Fibroblast of skin of left biceps (primary cell): ENCODE measurements at regions not wholly inside any gene's neighbourhood (a gene's known extent, or its start where the extent isn't known, plus 50 kb on each side); places are given as distances from the start of the nearest gene placed in this dataset.

Experiments
- DNase-seq, 2 experiments: peaks; one replicate each; pipeline ENCODE4 v3.0.0-alpha.2; 2013; ENCODE audit warnings: low read depth in 2 of 2

DNA sequence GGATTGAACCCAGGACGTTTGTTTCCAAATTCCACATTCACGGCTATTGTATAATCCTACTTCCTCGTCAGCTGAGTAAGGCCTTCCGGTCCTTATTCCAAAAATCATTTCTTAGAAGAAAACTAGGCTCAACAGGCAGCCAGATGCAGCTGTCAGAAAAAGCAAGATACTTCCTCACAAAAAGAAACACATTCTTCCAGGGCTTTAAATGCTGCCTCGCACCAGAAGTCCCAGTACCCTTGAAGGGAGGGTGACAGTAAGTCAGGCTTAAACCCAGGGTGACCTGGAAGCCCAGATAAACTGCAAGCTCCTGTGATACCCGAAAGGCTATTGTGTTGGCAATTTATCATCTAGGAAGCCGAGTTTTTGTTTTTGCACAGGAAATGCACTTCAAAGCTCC lies 414.0 kb downstream of the NFIB start:
- no peak for DNase-seq

DNA sequence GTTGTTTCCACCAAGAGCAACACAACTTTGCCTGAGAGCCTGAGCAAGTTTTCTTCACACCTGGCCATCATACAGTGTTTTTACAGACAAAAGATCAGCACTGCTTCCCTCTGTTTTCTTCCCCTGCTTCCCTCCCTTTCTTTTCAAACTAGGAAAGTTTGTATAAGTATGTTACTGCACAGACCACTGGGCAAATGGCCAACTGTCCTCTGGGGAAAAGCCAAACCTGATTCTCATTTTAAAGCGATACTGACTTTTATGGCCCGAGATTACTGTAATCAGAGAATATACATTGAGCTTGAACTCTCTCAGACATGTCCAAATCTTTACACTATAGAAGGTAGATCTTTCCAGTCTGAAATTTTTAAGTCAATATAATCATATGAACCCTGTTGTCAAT lies 415.0 kb downstream of the NFIB start:
- DNase-seq: no peak

DNA sequence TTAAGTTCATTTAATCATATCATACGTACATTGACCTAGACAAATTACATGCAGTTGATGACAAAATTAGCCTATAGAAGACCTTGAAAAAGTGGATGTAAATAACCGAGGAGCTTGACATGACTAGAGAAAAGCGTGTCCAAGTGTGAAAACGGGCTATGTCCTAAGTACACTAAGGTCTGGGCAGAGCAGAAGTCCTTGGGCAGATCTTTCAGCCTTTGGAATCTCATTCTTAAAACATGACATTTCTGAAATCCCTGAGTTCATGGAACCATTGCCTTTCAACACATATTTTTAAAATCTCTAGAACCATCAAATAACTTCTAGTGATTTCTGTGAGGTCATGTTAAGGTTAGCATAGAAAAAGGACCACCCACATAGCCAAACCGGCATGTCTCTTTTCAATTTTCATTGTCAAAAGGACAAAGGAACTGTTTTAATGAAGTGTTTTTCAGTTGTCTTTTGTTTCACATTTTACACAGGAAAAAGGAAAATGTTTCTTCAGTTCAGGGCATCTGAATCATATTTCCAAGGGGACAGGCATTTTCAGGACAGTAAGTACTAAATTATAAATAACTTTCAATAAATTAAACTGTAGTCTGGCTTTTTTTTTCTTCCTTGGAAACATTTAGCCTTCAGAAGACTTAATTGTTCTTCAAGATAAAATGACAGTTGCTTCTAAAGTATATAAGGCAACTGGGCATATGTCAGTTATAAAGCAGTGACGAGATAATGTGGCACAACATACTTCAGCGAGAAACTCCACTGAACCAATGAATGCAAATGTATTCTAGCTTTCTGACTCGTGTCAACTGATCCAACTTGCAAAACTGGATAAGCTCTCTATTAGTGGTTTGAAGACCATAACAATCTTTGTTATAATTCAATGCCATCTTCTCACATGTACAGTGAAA lies 416.8 kb downstream of the NFIB start:
- DNase-seq: no peak

DNA sequence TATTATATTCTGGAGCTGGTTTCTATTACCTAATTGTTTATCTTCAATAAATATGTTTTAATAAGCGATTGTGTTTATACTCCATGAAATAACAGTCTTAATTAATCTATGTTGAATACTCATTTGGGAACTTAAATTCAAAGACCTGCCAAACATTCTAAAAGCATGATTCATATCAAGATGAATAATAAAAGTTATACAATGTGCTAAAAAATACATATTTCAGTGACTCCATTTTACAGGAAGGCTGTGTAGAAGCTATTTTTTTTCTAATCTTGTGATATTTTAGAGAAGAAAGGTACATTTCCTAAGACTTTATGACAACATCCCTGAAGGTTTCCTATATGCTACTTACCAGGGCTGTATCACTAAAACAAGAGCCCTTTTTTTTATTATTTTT lies 417.9 kb downstream of the NFIB start:
- DNase-seq: no peak

DNA sequence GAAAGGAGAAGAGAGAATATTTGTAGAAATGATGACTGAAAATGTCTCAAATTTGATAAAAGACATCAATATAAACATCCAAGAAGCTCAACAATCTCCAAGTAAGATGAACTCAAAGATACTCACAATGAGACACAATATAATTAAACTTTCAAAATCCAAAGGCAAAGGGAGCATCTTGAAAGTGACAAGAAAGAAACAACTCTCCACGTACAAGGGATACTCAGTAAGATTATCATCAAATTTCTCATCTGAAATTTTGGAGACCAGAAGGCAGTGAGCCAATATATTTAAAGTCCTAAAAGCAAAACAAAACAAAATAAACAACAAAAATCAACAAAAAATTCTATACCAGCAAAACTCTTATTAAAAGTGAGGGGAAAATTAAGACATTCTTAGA lies 428.7 kb downstream of the NFIB start:
- DNase-seq: no peak

DNA sequence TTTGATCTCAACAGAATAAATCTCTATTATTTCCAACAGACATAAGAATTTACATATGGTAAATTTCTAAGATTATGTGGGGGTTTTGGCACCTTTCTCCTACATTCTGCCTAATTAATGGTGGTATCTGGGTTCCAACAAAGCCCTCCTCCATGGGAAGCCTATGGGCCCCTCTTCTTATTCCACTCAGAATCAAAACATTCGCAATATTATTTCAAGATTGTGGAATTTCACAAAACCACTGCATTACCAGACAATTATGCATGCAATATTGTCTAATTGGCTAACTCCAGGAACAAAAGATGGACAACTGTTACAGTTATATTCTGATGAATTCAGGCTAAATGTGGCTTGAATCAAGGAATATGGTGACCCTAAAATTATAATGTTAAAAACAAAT lies 434.0 kb downstream of the NFIB start:
- DNase-seq: peak; percentile 47 to 50

DNA sequence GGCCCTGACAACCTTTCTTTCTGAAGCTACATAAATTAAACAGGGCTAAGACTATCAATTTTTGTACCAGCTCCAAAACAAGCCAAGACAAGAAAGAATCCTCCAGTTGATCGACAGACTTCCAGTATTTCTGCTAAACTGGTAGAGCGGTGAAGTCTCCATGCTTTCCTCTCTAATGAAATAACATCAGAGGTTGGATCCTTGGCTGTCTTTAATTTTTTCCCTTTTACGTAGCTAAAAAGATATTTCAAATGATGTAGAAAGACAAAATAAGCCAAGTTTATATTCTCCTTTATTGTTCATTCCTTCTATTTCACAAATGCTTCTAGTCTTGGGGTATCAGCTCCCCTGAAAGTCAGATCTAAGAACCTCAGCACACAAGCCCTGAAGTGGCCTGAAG lies 434.9 kb downstream of the NFIB start:
- DNase-seq: no peak

DNA sequence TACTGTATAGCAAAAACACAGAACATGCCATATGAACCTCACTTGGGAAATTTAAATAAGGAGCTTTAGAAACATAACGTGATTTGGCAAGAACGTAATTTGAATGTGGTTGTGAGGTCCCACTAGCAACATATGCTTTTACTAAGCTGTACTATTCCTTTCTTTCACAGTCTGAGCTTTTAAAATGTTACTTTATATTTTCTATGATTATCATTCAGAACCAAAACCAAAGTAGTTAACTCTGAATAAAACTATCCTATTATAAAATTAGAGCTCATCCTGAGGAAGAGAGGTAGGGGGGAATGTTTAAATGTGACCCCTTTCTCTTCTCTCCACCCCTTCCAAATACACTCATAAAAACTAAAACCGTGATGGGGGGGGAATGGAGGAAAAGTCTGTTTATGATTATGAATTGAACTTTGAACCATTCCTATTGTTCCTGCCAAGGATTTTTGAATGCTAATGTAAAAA lies 435.7 kb downstream of the NFIB start:
- DNase-seq: no peak

DNA sequence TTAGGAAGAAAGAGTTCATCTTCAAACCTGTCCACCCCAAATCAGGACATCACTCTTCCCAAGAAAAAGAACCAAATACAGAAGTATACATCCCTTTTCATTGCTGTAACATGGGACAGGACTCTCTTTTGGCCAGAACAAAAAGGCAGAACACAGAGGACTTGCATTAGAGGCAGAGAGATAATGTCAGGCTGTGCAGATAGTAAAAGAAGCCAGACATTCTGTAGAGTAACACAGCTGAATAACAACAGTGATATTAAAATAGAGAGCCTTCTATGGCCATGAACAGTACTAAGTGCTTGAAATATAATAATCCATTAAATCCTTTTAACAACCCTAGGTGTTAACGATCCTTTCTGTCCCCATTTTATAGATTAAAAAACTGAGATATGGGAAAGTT lies 437.2 kb downstream of the NFIB start:
- DNase-seq: no peak

DNA sequence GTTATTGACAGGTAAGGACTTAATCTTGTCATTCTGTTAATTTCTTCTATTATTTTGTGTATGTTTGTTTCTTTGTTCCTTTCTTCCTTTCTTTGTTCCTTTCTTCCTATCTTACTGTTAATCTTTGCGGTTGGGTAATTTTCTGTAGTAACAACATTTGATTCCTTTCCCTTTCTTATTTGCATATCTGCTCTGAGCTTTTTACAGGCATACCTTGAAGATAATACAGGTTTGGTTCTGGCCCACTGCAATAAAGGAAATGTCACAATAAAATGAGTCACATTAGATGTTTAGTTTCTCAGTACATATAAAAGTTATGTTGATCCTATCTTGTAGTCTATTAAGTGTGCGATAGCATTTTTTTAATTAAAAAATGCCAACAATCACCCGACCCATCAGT lies 440.7 kb downstream of the NFIB start:
- no peak for DNase-seq

DNA sequence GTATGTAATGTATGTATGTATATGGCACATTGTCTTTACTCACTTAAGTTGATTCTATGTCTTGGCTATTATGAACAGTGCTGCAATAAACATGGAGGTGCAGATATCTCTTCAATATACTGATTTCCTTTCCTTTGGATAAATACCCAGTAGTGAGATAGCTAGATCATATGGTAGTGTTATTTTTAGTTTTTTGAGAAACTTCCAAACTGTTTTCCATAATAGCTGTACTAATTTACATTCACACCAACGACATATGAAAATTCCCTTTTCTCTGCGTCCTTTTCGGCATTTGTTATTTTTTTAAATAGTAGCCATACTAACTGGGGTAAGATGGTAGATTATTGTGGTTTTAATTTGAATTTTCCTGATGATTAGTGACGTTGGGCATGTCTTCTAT lies 445.6 kb downstream of the NFIB start:
- no peak for DNase-seq

DNA sequence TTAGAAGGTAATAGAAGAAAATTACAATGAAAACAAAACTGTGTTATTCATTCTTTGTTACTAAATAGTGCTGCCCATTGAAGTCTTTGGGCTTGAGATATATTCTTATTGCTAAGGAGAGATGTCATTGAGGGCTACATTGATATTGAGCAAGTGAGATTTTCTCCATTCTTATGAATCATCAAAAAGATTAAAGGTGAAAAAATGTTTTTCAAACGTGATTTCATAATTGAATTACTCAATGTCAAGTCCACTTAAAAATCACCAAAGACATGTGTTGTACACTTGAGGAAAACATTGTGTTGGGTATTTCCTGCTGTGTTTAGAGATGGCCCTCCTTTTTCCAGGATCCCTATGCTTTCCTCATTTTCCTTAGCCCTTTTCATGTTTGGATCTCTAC lies 448.1 kb downstream of the NFIB start:
- no peak for DNase-seq

DNA sequence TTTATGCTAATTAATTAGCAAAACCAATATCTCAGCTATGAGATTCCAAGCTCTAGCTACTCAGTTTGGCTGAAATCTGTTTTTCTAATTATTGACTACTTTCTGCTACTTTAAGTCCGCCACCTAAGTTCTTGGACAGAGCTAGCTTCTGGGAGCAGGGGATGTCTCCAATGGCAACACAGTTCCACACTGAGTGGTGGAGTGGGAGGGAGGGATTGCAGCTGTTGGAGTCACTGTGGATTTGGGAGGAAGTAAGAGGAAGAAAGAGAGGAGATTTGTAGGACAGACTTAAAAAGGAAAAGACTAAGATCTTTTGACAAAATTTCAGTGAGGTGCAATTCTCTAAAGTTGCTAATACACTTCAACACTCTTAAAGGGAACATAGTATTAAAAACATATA lies 450.8 kb downstream of the NFIB start:
- no peak for DNase-seq

DNA sequence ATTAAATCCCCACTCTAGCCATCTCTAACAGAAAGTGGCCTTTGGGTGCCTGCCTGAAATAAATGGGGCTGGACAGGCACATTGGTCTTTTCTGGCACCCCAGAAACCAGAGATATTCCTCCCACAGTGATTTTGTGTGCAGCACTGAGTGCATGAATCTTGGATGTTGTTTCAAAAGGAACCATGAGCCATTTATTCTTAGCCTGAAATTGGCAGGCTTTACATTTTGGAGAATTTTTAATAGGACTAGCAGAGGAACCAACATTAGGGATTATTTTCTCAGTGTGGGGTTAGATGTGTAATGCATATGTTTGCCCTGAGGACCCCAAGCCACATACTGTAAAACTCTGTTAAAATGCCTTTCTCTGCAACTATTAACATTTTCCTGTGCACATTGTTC lies 451.3 kb downstream of the NFIB start:
- no peak for DNase-seq

DNA sequence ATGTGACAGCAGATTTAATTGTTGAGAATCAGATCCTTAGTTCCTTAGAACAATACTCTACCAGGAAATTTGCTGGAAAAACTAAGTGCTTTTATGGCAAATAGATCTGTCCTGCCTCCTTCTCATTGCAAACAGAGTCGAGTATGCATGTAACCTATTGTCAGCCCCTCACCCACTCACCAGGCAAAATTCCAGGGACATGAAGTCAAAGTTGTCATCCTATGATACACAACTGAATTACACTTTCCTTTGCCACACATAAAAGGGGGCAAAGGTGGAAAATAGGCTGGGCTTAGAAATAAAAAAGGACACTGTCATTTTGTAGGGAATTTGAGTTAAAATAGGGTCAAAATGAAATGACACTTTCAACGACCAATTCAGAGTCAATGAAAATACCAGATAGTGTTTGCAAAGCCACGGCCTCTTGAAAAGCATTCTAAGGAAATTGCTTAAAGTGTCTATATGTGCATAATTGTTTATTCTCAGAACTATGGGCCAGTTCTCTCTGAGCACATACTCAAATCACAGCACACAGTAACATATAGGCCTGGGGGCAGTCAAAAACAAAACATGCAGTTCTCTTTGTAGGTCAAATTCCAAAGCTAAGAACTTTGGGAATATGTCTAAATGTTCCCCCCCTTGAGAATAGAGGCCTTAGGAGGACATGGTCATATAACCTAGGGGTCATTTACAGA lies 452.8 kb downstream of the NFIB start:
- no peak for DNase-seq

DNA sequence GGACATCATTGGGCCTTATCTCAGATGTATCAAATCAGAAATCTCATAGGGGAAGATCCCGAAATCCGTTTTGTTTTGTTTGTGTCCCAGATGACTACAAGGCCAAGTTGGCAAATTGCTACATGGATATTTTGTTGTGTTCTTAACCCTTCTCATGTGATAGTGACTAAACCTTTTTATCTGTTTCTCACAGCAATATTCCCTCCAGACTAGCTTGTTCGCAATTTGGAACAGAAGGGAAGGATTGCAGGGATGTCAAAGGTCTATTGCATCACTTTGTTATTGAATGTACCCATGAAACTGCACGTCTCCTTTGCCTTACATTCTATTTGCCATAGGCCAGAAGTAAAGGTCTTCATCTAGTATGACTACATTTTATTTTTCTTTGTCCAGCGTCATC lies 453.9 kb downstream of the NFIB start:
- no peak for DNase-seq

DNA sequence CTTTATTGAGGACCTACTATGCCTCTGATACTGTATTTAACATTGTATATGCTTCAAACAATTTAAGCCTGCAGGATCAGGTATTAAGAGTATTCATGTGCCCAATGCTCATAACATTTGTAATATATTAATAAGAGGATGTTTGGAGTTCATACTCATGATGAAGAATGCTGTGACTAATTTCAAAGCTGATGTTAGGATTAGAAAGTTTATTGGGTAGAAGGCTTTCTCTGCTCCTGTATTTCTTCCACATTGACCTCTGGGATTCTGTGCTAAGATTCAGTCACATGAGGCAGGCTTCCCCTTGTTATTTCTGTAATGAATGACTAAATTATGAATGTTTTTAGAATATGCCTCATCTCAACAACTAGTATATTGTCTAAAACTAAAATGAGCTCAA lies 456.4 kb downstream of the NFIB start:
- peak; percentile 40 to 45 for DNase-seq

DNA sequence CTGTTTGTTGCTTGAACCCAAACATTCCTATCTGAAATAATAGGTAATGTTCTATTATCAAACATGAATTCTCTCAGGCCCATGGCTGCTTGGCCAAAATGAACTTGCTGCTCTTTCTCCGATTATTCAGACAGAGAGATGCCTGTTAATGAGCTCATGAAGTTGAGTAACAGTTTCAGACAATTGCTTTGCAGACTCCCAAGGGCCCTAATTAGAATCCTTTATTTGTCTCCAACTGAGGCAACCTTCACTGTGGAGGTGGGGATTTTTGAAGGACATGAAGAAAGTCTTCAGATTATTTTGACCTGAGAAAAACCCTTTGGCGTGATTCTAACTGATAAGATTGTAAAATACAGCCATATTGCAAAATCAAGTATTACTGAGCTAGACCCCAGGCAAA lies 466.7 kb downstream of the NFIB start:
- no peak for DNase-seq

DNA sequence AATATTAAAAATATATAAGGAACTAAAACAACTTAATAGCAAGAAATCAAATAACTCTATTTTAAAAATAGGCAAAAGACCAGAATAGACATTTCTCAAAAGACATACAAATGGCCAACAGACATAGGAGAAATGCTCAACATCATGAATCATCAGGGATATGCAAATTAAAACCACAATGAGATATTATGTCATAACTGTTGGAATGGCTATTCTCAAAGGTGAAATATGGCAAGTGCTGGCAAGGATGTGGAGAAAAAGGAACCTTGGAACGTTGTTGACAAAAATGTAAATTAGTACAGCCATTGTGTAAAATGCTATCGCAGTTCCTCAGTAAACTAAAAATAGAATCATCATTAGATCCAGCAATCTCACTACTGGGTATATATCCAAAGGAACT lies 468.5 kb downstream of the NFIB start:
- DNase-seq: peak; percentile 94 to 95

DNA sequence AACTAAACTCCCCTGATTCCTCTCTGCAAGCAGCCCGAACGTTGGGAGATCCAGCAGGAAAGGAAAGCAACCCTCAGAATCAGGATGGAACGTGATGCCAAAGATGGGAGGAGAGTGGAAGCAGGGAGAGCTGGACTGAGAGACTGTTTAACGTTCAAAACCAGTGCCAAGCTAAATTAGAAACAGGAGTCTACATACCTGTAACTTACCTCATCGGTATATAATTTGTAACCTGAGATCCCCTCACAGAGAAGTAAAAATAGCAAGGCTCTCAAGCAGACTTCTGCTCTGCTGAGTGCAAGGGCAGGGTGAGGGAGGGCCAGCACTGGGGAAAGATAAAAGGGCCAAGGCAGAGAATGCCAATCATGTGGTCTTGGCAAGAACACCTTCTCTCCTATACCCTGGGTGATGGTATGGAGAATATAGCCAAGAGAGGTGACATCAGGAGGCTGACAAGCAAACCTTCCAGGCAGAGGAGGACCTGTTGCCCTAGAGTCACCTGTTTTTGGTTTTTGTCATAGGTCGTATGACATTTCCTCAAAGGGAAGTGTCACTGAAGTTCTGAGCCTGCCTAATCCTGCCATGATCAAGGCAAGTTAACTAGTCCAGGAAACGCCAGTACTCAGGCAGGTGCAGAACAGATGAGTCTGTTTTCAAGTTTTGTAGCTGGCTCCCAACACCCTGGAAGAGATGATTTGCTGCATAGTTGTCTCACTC lies 472.0 kb downstream of the NFIB start:
- no peak for DNase-seq

DNA sequence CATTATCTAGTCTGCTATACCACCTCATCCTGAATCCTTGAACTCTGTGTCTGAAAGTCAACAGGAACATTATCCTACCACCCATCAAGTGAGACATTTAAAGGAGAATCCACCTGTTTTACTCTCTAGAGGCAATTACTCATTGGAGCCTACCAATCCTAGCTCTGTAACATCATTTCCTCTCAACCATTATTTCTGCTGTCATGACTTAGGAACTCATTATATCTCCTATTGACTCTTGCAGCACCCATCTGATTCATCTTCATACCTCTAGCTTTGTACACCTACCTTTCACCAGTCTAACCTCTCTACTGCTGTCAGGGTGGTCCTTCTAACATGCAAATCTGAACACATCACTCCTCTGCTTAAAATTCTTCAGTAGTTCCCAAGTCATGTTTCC lies 481.5 kb downstream of the NFIB start:
- DNase-seq: no peak

DNA sequence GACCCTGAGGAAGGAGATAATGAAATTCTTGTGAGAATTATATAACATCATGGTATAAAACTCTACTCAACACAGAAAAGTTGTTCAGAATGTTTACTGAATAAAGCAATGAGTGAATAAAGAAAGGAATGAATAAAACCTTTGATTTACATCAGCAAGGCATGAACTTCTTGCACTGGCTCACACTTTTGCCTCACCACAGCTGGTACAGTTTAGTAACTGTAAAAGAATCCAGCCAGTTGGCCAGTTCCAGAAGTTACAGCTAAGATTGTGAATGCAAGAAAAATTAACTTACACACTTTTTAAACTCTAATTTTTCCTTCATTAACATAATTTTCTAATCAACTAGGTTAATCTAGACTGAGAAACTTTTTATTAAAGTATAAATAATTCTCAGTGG lies 490.9 kb downstream of the NFIB start:
- peak in 1 of 2 experiments; percentile 17 for DNase-seq
